ENCODE measurements at regions not wholly inside any gene's neighbourhood (a gene's known extent, or its start where the extent isn't known, plus 50 kb on each side); places are given as distances from the start of the nearest gene placed in this dataset.

DNA sequence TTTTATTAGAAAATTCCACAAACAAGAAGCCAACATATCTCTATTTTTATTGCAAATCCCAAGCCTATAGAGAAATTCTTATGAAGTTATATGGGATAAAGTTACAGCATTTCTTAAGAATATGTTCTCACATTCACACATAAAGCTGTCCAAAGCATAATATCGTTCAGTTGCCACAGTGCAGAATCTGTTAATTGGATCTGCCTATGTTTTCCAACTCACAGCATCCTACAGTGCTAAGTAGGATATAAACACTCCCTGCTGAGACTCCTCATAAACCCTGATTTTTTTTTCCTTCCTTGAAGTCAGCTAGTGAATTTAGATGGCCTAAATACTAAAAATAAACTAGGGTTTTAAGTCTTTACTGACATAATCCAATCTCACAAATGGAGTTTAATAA lies 307.9 kb downstream of the PDGFC start:
- no peak overlapping the region for H2AK5ac ChIP-seq (ENCODE audit: low read depth, low read length)
- H3K9ac ChIP-seq (ENCODE audit: low read depth, low read length): no peak overlapping the region
- H2AFZ ChIP-seq (replicated peaks; ENCODE audit: low read length, poor library complexity): no peak overlapping the region
- H3K23ac ChIP-seq (ENCODE audit: low read depth, low read length): no peak overlapping the region
- no CpG with 5 or more reads among the region's 1 CpG for WGBS, 2 experiments (ENCODE audit: extremely low coverage in 2 of 2, insufficient read length in 1 of 2)
- dilution Hi-C loops (cut with HindIII; ENCODE audit: low sequenced_read_pairs, unreplicated experiment) (no loop called here), in situ Hi-C loops (cut with MboI; ENCODE audit: low sequenced_read_pairs) (no loop called here), intact Hi-C loops (cut with micrococcal nuclease) (no loop called here)
- ATAC-seq (ENCODE audit: low read depth): no peak
- no peaks in the 10 kb centered on the region for H3K79me1 ChIP-seq (ENCODE audit: low read depth in 1 of 2, low read length in 2 of 2)
- no peak overlapping the region for H2AK9ac ChIP-seq (replicated peaks; ENCODE audit: low read depth, low read length, poor library complexity)
- no peak overlapping the region for H3K18ac ChIP-seq (ENCODE audit: low read depth, low read length)
- no peak overlapping the region for H3K4ac ChIP-seq (ENCODE audit: low read depth, low read length)
- no peak overlapping the region for H4K5ac ChIP-seq (ENCODE audit: low read depth, low read length)
- H2BK15ac ChIP-seq (ENCODE audit: low read depth, low read length): no peak overlapping the region
- H3K27me3 ChIP-seq (ENCODE audit: control insufficient read depth, insufficient read depth, low read length): no peaks in the 10 kb centered on the region
- no peak overlapping the region for H3K14ac ChIP-seq (replicated peaks; ENCODE audit: low read depth, low read length)
- H3K36me3 ChIP-seq (ENCODE audit: control insufficient read depth, insufficient read depth, low read length): no peaks in the 10 kb centered on the region
- H2BK5ac ChIP-seq (ENCODE audit: low read depth, low read length, poor library complexity, severe bottlenecking): no peak overlapping the region
- no peak overlapping the region for H2BK20ac ChIP-seq (ENCODE audit: low read depth, low read length)
- H3K9me1 ChIP-seq (ENCODE audit: insufficient read depth, low read length): no peaks in the 10 kb centered on the region
- H3K4me2 ChIP-seq (ENCODE audit: low read depth, low read length): no peak overlapping the region
- no peak overlapping the region for H3K56ac ChIP-seq (ENCODE audit: extremely low read depth, insufficient read depth, low read length)
- BruUV-seq (replicated peaks): no TSS peak
- no peaks in the 10 kb centered on the region for H3K4me1 ChIP-seq (ENCODE audit: control insufficient read depth, insufficient read depth, low read length)
- H3K27ac ChIP-seq (ENCODE audit: insufficient read depth, low read length): no peak overlapping the region
- H2BK120ac ChIP-seq (ENCODE audit: low read depth, low read length): no peak overlapping the region
- ChIA-PET CTCF (no interaction called here), POLR2A (ENCODE audit: unreplicated experiment) (no interaction called here)
- no peaks in the 10 kb centered on the region for H3K9me3 ChIP-seq (ENCODE audit: control insufficient read depth, insufficient read depth, low read length)
- no peaks in the 10 kb centered on the region for H4K20me1 ChIP-seq (ENCODE audit: insufficient read depth, low read length)
- no peak overlapping the region for H4K91ac ChIP-seq (ENCODE audit: insufficient read depth, low read depth, low read length)
- TF ChIP-seq MAFK (IDR thresholded peaks at IDR 0.05; ENCODE audit: low read depth, low read length) (no peak), CHD1 (IDR thresholded peaks at IDR 0.05; ENCODE audit: low read depth, low read length) (no peak), CEBPB (IDR thresholded peaks at IDR 0.05; ENCODE audit: low read depth, low read length) (no peak), RFX5 (IDR thresholded peaks at IDR 0.05; ENCODE audit: low read depth, low read length) (no peak), MXI1 (IDR thresholded peaks at IDR 0.05; ENCODE audit: borderline replicate concordance, low read depth, low read length) (no peak), BHLHE40 (IDR thresholded peaks at IDR 0.05; ENCODE audit: low read depth, low read length) (no peak), NFE2L2 (IDR thresholded peaks at IDR 0.05; ENCODE audit: low read depth, low read length) (no peak)
- TF ChIP-seq, protein P1, sequence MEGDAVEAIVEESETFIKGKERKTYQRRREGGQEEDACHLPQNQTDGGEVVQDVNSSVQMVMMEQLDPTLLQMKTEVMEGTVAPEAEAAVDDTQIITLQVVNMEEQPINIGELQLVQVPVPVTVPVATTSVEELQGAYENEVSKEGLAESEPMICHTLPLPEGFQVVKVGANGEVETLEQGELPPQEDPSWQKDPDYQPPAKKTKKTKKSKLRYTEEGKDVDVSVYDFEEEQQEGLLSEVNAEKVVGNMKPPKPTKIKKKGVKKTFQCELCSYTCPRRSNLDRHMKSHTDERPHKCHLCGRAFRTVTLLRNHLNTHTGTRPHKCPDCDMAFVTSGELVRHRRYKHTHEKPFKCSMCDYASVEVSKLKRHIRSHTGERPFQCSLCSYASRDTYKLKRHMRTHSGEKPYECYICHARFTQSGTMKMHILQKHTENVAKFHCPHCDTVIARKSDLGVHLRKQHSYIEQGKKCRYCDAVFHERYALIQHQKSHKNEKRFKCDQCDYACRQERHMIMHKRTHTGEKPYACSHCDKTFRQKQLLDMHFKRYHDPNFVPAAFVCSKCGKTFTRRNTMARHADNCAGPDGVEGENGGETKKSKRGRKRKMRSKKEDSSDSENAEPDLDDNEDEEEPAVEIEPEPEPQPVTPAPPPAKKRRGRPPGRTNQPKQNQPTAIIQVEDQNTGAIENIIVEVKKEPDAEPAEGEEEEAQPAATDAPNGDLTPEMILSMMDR (conservative IDR thresholded peaks at IDR 0.05; ENCODE audit: low read depth, low read length): no peak
- TF ChIP-seq, protein P2, sequence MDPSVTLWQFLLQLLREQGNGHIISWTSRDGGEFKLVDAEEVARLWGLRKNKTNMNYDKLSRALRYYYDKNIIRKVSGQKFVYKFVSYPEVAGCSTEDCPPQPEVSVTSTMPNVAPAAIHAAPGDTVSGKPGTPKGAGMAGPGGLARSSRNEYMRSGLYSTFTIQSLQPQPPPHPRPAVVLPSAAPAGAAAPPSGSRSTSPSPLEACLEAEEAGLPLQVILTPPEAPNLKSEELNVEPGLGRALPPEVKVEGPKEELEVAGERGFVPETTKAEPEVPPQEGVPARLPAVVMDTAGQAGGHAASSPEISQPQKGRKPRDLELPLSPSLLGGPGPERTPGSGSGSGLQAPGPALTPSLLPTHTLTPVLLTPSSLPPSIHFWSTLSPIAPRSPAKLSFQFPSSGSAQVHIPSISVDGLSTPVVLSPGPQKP (IDR thresholded peaks at IDR 0.05; ENCODE audit: borderline replicate concordance, low read depth, low read length): no peak
- no peak overlapping the region for H4K8ac ChIP-seq (ENCODE audit: low read depth in 2 of 2, low read length in 2 of 2)
- H3K4me3 ChIP-seq (ENCODE audit: insufficient read depth, low read depth, low read length): no peak overlapping the region
- DNase-seq: no peak
